HepG2 (cell line): ENCODE measurements at regions not wholly inside any gene's neighbourhood (a gene's known extent, or its start where the extent isn't known, plus 50 kb on each side); places are given as distances from the start of the nearest gene placed in this dataset.

ENCODE experiments used
- ATAC-seq: fragments of 200-7000 bp; cut with Tn5 transposase; 3 replicates; pipeline ENCODE4 v1.9.1; 2020; ENCODE audit warnings: mild to moderate bottlenecking, moderate library complexity
- BruUV-seq: library from RNA; stranded (reverse); fragments of 400-500 nt; replicated peaks from 2 replicates; lab custom pipeline; 2021; lab: Mats Ljungman, UMichigan
- CTCF ChIA-PET: fragments of 300-600 bp; formaldehyde crosslinking; extraction: SDS; loops from one replicate; lab custom pipeline; 2021; ENCODE audit warnings: low total read pairs, inconsistent platforms, low intra/inter-chr PET ratio; lab: Yijun Ruan, JAX
- POLR2A ChIA-PET: fragments of 350-600 bp; sonication (Branson Sonifier 250); formaldehyde crosslinking; loops from one replicate; lab custom pipeline; 2020; ENCODE audit warnings: antibody characterized with exemption, inconsistent platforms; lab: Yijun Ruan, JAX
- DNase-seq: peaks from one replicate; pipeline ENCODE4 v3.0.0-alpha.2; 2015; ENCODE audit warnings: low spot score
- FAIRE-seq: peaks from 3 replicates; lab custom pipeline; 2011; peaks lifted over from hg19 to GRCh38; lab: Jason Lieb, UNC
- H2AFZ ChIP-seq: one replicate; pipeline ENCODE4 v1.6.1; 2011; ENCODE audit warnings: low read length, inconsistent platforms
- H3K27ac ChIP-seq: fragments of 300-600 bp; 3 replicates; pipeline ENCODE4 v1.8.0; 2011; ENCODE audit warnings: mixed run types, mild to moderate bottlenecking, mixed read lengths, low read length, inconsistent platforms; ENCODE audit not compliant: insufficient read depth; ENCODE audit errors: extremely low read length
- H3K27me3 ChIP-seq, 2 experiments: fragments of 200-600 bp in 1 of 2; 2 replicates in 1 of 2; 3 replicates in 1 of 2; pipeline versions ENCODE4 v1.6.0 to v1.8.0; 2011; ENCODE audit warnings: low read length in 2 of 2, mild to moderate bottlenecking in 2 of 2, moderate library complexity in 2 of 2, inconsistent platforms in 1 of 2; ENCODE audit not compliant: insufficient read depth in 2 of 2, control insufficient read depth in 1 of 2
- H3K36me3 ChIP-seq, 2 experiments: fragments of 200-600 bp in 1 of 2; replicated peaks in 1 of 2; 2 replicates in 1 of 2; 3 replicates in 1 of 2; pipeline versions ENCODE4 v1.5.1 to v1.8.0; 2011; ENCODE audit warnings: low read length in 2 of 2, inconsistent platforms in 1 of 2; ENCODE audit not compliant: insufficient read depth in 2 of 2, control insufficient read depth in 1 of 2
- H3K4me1 ChIP-seq: 2 replicates; pipeline ENCODE4 v1.5.1; 2012; ENCODE audit warnings: low read length, inconsistent platforms; ENCODE audit not compliant: insufficient read depth
- H3K4me2 ChIP-seq: 2 replicates; pipeline ENCODE4 v1.6.0; 2011; ENCODE audit warnings: low read depth, low read length, inconsistent platforms
- H3K4me3 ChIP-seq, 3 experiments: fragments of 200-600 bp in 1 of 3; sonication (generic), shearing (Covaris generic) in 1 of 3; replicated peaks in 1 of 3; 2 replicates each; pipeline ENCODE4 v1.5.1; 2011 to 2016; ENCODE audit warnings: low read length in 3 of 3, inconsistent platforms in 2 of 3, low read depth in 2 of 3, mild to moderate bottlenecking in 2 of 3, control low read depth in 1 of 3, mixed read lengths in 1 of 3; ENCODE audit not compliant: insufficient read depth in 1 of 3
- H3K79me2 ChIP-seq: one replicate; pipeline ENCODE4 v1.6.1; 2011; ENCODE audit warnings: low read length, inconsistent platforms; ENCODE audit not compliant: insufficient read depth
- H3K9ac ChIP-seq: 2 replicates; pipeline ENCODE4 v1.6.0; 2011; ENCODE audit warnings: mild to moderate bottlenecking, low read depth, low read length, inconsistent platforms; ENCODE audit not compliant: insufficient read depth
- H3K9me3 ChIP-seq: 2 replicates; pipeline ENCODE4 v1.5.1; 2012; ENCODE audit warnings: mild to moderate bottlenecking, low read length
- H4K20me1 ChIP-seq: 2 replicates; pipeline ENCODE4 v1.6.0; 2011; ENCODE audit warnings: inconsistent platforms, mild to moderate bottlenecking, low read length, moderate library complexity; ENCODE audit not compliant: insufficient read depth
- GLMP ChIP-seq: sonication (generic); formaldehyde crosslinking; IDR thresholded peaks from 2 replicates; pipeline ENCODE4 v1.9.0; 2021; ENCODE audit warnings: missing genetic modification reagents, mild to moderate bottlenecking, borderline replicate concordance
- NFE2 ChIP-seq: sonication (generic); formaldehyde crosslinking; IDR thresholded peaks from 2 replicates; pipeline ENCODE4 v1.4.0; 2020; ENCODE audit warnings: missing genetic modification reagents
- SMAD1 ChIP-seq: sonication (generic); formaldehyde crosslinking; IDR thresholded peaks from 2 replicates; pipeline ENCODE4 v1.4.0; 2020; ENCODE audit warnings: missing genetic modification reagents, low read depth, mild to moderate bottlenecking, borderline replicate concordance
- ZBTB38 ChIP-seq: sonication (generic); formaldehyde crosslinking; IDR thresholded peaks from 2 replicates; pipeline ENCODE4 v1.5.1; 2020; ENCODE audit warnings: mild to moderate bottlenecking, missing genetic modification reagents
- ZIK1 ChIP-seq: sonication (generic); formaldehyde crosslinking; IDR thresholded peaks from 2 replicates; pipeline ENCODE4 v1.5.0; 2020; ENCODE audit warnings: mild to moderate bottlenecking, low read depth, missing genetic modification reagents, borderline replicate concordance
- ZNF337 ChIP-seq: sonication (generic); formaldehyde crosslinking; IDR thresholded peaks from 2 replicates; pipeline ENCODE4 v1.5.1; 2020; ENCODE audit warnings: missing genetic modification reagents, low read depth, mild to moderate bottlenecking, borderline replicate concordance
- WGBS: methylation state at CpG from one replicate; pipeline ENCODE4 v1.1.6; 2017; ENCODE audit warnings: low lambda C conversion rate; 5-methylcytosine and 5-hydroxymethylcytosine counted together
- in situ Hi-C: cut with HindIII; loops from 2 replicates; pipeline ENCODE4 v1.10.0; 2017; ENCODE audit warnings: low pct_unique_long_range_greater_than_20kb; ENCODE audit not compliant: extremely low pct_ligation_motif_present
- intact Hi-C: fragments of 100-400 bp; cut with micrococcal nuclease; formaldehyde crosslinking; loops from one replicate; pipeline ENCODE4 v1.10.0; 2022; ENCODE audit not compliant: unreplicated experiment
- TF ChIP-seq, protein P1 (sequence below): sonication (generic); formaldehyde crosslinking; IDR thresholded peaks from 2 replicates; pipeline ENCODE4 v1.4.0; 2020; ENCODE audit warnings: missing genetic modification reagents

- TF ChIP-seq ZIK1: no peak
- TF ChIP-seq SMAD1 (CRISPR knock-in tag): no peak
- TF ChIP-seq ZNF337 (CRISPR knock-in tag): no peak
- TF ChIP-seq, all 625 proteins: peak for 0
Observed at GRCh38 chr16:88289561-88289960, 93.2 kb upstream of the ZNF469 start (continued).

GRCh38 chr16:88289968-88290401 lies 92.8 kb upstream of the ZNF469 start:
- in situ Hi-C loops (no loop called here), intact Hi-C loops (no loop called here)
- Histone ChIP-seq H3K4me3 (no peak overlapping the region), H3K9me3 (peaks cover 37% of the 10 kb centered on the region), H2AFZ (no peak overlapping the region), H4K20me1 (no peaks in the 10 kb centered on the region), H3K79me2 (no peaks in the 10 kb centered on the region), H3K4me2 (no peak overlapping the region), H3K36me3 (no peaks in the 10 kb centered on the region), H3K27me3 (peaks cover 4 to 38% of the 10 kb centered on the region in 2 experiments; a peak in 3 of 5 replicates), H3K27ac (no peak overlapping the region), H3K4me1 (no peaks in the 10 kb centered on the region), H3K9ac (no peak overlapping the region)
- ATAC-seq (no peak), DNase-seq (no peak), FAIRE-seq (no peak)
- POLR2A ChIA-PET: interaction anchor here (1.3 kb wide), 1 partner anchor 353 kb away, joined by 3 read pairs; no protein-coding TSS in a partner anchor
- BruUV-seq: no TSS peak
- WGBS: 58% methylated on average over 12 of the region's 12 CpGs
- CTCF ChIA-PET: no interaction called here
- no peak for TF ChIP-seq NFE2 (CRISPR knock-in tag)
- TF ChIP-seq ZBTB38 (CRISPR knock-in tag): 0 out of 2 replicates have a peak, but pooled peaks have one; percentile 39
- TF ChIP-seq, protein P1, sequence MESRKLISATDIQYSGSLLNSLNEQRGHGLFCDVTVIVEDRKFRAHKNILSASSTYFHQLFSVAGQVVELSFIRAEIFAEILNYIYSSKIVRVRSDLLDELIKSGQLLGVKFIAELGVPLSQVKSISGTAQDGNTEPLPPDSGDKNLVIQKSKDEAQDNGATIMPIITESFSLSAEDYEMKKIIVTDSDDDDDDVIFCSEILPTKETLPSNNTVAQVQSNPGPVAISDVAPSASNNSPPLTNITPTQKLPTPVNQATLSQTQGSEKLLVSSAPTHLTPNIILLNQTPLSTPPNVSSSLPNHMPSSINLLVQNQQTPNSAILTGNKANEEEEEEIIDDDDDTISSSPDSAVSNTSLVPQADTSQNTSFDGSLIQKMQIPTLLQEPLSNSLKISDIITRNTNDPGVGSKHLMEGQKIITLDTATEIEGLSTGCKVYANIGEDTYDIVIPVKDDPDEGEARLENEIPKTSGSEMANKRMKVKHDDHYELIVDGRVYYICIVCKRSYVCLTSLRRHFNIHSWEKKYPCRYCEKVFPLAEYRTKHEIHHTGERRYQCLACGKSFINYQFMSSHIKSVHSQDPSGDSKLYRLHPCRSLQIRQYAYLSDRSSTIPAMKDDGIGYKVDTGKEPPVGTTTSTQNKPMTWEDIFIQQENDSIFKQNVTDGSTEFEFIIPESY (CRISPR knock-in tag): peak; percentile 75; the same call in 1 of the 2 replicates
- no peak for TF ChIP-seq GLMP (CRISPR knock-in tag)
